CD8-positive, alpha-beta memory T cell (primary cell): ENCODE measurements at regions not wholly inside any gene's neighbourhood (a gene's known extent, or its start where the extent isn't known, plus 50 kb on each side); places are given as distances from the start of the nearest gene placed in this dataset.

Experiments
- CTCF ChIA-PET: fragments of 350-600 bp; sonication (Branson Sonifier 250); formaldehyde crosslinking; loops from one replicate; lab custom pipeline; 2021; ENCODE audit warnings: antibody characterized with exemption; lab: Charles Lee
- POLR2A ChIA-PET: fragments of 350-600 bp; sonication (Branson Sonifier 250); formaldehyde crosslinking; loops from one replicate; lab custom pipeline; 2021; ENCODE audit warnings: antibody characterized with exemption; lab: Charles Lee
- DNase-seq, 5 donors: peaks; one replicate each; pipeline versions ENCODE4 v3.0.0 to v3.0.0-alpha.2; 2020 to 2022; ENCODE audit warnings: mixed read lengths in 1 of 5
- H3K27ac ChIP-seq: one replicate; pipeline ENCODE4 v1.7.0; 2013; ENCODE audit warnings: low read depth, mild to moderate bottlenecking, low read length, moderate library complexity
- H3K27me3 ChIP-seq: 2 replicates; pipeline ENCODE4 v1.7.0; 2013; ENCODE audit warnings: low read length, mild to moderate bottlenecking; ENCODE audit not compliant: insufficient read depth, poor library complexity, severe bottlenecking
- H3K36me3 ChIP-seq: 2 replicates; pipeline ENCODE4 v1.7.0; 2013; ENCODE audit warnings: mild to moderate bottlenecking, low read length, moderate library complexity; ENCODE audit not compliant: insufficient read depth
- H3K4me1 ChIP-seq: 2 replicates; pipeline ENCODE4 v1.7.0; 2013; ENCODE audit warnings: mild to moderate bottlenecking, low read length, moderate library complexity; ENCODE audit not compliant: insufficient read depth
- H3K4me3 ChIP-seq: 2 replicates; pipeline ENCODE4 v1.7.0; 2013; ENCODE audit warnings: mild to moderate bottlenecking, low read length
- H3K9me3 ChIP-seq: 2 replicates; pipeline ENCODE4 v1.7.0; 2013; ENCODE audit warnings: mild to moderate bottlenecking, low read length
- H3K27ac Mint-ChIP-seq, 8 donors: one replicate each; pipeline ENCODE4 v1.8.0; 2020 to 2021; ENCODE audit warnings: mixed read lengths in 8 of 8, mild to moderate bottlenecking in 6 of 8, inconsistent platforms in 3 of 8, moderate library complexity in 3 of 8
- H3K27me3 Mint-ChIP-seq, 2 donors: one replicate each; pipeline ENCODE4 v1.8.0; 2020 to 2021; ENCODE audit warnings: mixed read lengths in 2 of 2, mild to moderate bottlenecking in 1 of 2, moderate library complexity in 1 of 2
- H3K36me3 Mint-ChIP-seq, 3 donors: one replicate each; pipeline ENCODE4 v1.8.0; 2020 to 2021; ENCODE audit warnings: mixed read lengths in 3 of 3, inconsistent platforms in 1 of 3, mild to moderate bottlenecking in 1 of 3
- H3K4me1 Mint-ChIP-seq, 3 donors: one replicate each; pipeline ENCODE4 v1.8.0; 2020 to 2021; ENCODE audit warnings: mixed read lengths in 3 of 3, inconsistent platforms in 1 of 3, mild to moderate bottlenecking in 1 of 3
- H3K4me3 Mint-ChIP-seq, 7 donors: one replicate each; pipeline ENCODE4 v1.8.0; 2020 to 2021; ENCODE audit warnings: mixed read lengths in 7 of 7, mild to moderate bottlenecking in 6 of 7, moderate library complexity in 4 of 7, inconsistent platforms in 2 of 7
- H3K9me3 Mint-ChIP-seq, 5 donors: one replicate each; pipeline ENCODE4 v1.8.0; 2020 to 2022; ENCODE audit warnings: mixed read lengths in 5 of 5, mild to moderate bottlenecking in 3 of 5, moderate library complexity in 2 of 5, inconsistent platforms in 1 of 5

DNA sequence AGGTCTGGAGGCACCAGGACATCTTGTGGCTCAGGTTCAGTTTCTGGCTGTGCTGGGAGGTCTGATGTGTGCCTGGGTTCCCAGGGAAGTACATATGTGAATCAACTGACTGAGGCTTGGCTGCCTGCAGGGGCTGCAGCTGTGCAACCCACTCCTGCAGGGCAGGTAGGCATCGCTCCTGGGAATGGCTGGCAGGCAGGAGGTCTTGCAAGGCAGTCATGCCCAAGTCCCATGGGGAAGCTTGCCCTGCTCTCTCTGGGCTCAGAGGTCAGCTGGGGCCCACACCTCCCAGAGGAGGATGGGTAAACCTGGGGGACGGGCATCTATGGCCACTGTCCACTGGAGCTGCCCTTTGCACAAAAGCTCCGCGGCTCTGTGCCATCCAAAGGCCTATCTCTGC lies 1141.8 kb downstream of the SLITRK1 start:
- POLR2A ChIA-PET = no interaction called here
- Histone ChIP-seq H3K9me3 (no peaks in the 10 kb centered on the region), H3K27me3 (no peaks in the 10 kb centered on the region), H3K27ac (no peak overlapping the region), H3K36me3 (no peaks in the 10 kb centered on the region), H3K4me3 (no peak overlapping the region), H3K4me1 (no peaks in the 10 kb centered on the region)
- Mint-ChIP-seq H3K9me3 (peaks cover 4 to 32% (median 11%) of the 10 kb centered on the region in 5 donors), H3K4me1 (no peaks in the 10 kb centered on the region), H3K36me3 (no peaks in the 10 kb centered on the region), H3K27ac (no peak overlapping the region), H3K4me3 (no peak overlapping the region), H3K27me3 (peaks cover 0 to 5% of the 10 kb centered on the region in 2 donors)
- CTCF ChIA-PET = no interaction called here
- no peak for DNase-seq

DNA sequence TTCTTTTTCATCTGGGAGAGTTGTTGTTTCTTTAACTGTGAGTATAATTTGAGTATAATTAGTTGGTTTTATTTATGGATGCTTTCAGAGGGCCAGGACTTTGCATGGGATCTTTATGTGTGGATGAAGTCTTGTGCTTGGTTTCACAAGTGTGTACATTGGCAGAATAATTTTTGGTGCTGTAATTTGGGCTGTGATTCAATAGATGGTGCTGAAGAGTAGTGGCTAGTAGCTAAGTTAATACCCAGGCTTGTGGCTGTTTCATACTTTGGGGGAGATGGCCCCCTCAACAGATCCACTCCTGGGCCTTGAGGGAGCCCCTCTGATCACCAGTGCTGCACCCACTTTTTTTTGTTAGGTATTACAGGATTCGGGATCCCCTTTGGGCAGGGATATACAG lies 1142.4 kb downstream of the SLITRK1 start:
- Mint-ChIP-seq H3K27ac (peak overlapping the region in 1 of 8 donors; percentile 54), H3K36me3 (no peaks in the 10 kb centered on the region), H3K4me1 (no peaks in the 10 kb centered on the region), H3K4me3 (no peak overlapping the region), H3K27me3 (peaks cover 0 to 5% of the 10 kb centered on the region in 2 donors), H3K9me3 (peaks cover 4 to 35% (median 11%) of the 10 kb centered on the region in 5 donors)
- Histone ChIP-seq H3K4me1 (no peaks in the 10 kb centered on the region), H3K27me3 (no peaks in the 10 kb centered on the region), H3K9me3 (no peaks in the 10 kb centered on the region), H3K36me3 (no peaks in the 10 kb centered on the region), H3K27ac (no peak overlapping the region), H3K4me3 (no peak overlapping the region)
- no peak for DNase-seq
- ChIA-PET POLR2A (no interaction called here), CTCF (no interaction called here)

GRCh38 chr13:82729401-82729800 lies 1152.9 kb downstream of the SLITRK1 start:
- Mint-ChIP-seq H3K27me3 (no peaks in the 10 kb centered on the region), H3K9me3 (no peaks in the 10 kb centered on the region), H3K4me3 (no peak overlapping the region), H3K4me1 (no peaks in the 10 kb centered on the region), H3K36me3 (no peaks in the 10 kb centered on the region), H3K27ac (no peak overlapping the region)
- no peaks in the 10 kb centered on the region for H3K27me3 ChIP-seq
- no peak overlapping the region for H3K27ac ChIP-seq
- ChIA-PET CTCF (no interaction called here), POLR2A (no interaction called here)
- no peaks in the 10 kb centered on the region for H3K4me1 ChIP-seq
- H3K36me3 ChIP-seq = no peaks in the 10 kb centered on the region
- H3K4me3 ChIP-seq = no peak overlapping the region
- DNase-seq = no peak
- no peaks in the 10 kb centered on the region for H3K9me3 ChIP-seq

DNA sequence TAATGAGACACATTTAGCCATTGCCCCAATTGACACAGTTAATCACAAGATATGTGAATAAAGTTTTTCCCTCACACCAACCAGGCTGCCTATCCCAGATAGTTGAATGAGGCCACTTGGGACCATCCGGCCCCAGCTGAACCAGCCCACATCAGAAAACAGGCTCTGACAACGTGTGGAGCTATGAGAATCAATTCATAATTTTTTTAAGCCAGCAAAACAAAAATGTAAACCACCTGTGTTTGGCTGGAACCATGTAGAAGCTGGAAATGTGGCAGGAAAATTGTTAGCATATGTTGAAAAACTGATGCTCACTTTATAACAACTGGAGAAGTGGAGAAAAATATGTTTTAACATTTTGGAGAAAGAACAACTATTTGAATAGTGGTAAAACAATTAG lies 1161.3 kb downstream of the SLITRK1 start:
- no peaks in the 10 kb centered on the region for H3K4me1 ChIP-seq
- no peak overlapping the region for H3K4me3 Mint-ChIP-seq
- no peak overlapping the region for H3K27ac ChIP-seq
- H3K27me3 ChIP-seq = no peaks in the 10 kb centered on the region
- H3K4me1 Mint-ChIP-seq = no peaks in the 10 kb centered on the region
- no peaks in the 10 kb centered on the region for H3K27me3 Mint-ChIP-seq
- ChIA-PET CTCF (no interaction called here), POLR2A (no interaction called here)
- H3K4me3 ChIP-seq = no peak overlapping the region
- H3K27ac Mint-ChIP-seq = no peak overlapping the region
- H3K9me3 ChIP-seq = no peaks in the 10 kb centered on the region
- H3K9me3 Mint-ChIP-seq = no peaks in the 10 kb centered on the region
- no peaks in the 10 kb centered on the region for H3K36me3 Mint-ChIP-seq
- H3K36me3 ChIP-seq = no peaks in the 10 kb centered on the region
- DNase-seq = no peak

DNA sequence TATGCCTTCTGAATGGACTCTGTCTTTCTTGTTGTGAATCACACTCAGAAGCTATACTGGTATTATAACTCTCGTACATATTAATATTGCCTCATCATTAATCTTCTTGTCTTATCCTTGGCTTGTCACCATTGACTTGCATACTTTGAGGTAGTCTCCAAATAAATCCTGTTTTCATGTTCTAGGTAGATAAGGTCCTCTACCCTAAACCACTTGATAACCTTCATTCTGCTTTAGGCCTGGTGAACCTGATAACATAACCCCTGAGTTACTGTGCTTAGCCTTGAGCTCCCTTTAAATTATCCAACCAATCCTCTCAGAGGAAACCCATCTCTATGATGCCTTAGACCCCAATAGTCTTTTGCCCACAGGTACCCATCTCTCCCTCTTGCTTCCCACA lies 1162.3 kb downstream of the SLITRK1 start:
- no peak overlapping the region for H3K4me3 Mint-ChIP-seq
- H3K4me3 ChIP-seq = no peak overlapping the region
- H3K4me1 Mint-ChIP-seq = no peaks in the 10 kb centered on the region
- no peak overlapping the region for H3K27ac Mint-ChIP-seq
- ChIA-PET POLR2A (no interaction called here), CTCF (no interaction called here)
- H3K4me1 ChIP-seq = no peaks in the 10 kb centered on the region
- no peaks in the 10 kb centered on the region for H3K27me3 Mint-ChIP-seq
- no peaks in the 10 kb centered on the region for H3K36me3 Mint-ChIP-seq
- peaks cover 0 to 2% (median 0%) of the 10 kb centered on the region in 5 donors for H3K9me3 Mint-ChIP-seq
- no peaks in the 10 kb centered on the region for H3K27me3 ChIP-seq
- no peaks in the 10 kb centered on the region for H3K9me3 ChIP-seq
- H3K36me3 ChIP-seq = no peaks in the 10 kb centered on the region
- DNase-seq = no peak
- H3K27ac ChIP-seq = no peak overlapping the region

DNA sequence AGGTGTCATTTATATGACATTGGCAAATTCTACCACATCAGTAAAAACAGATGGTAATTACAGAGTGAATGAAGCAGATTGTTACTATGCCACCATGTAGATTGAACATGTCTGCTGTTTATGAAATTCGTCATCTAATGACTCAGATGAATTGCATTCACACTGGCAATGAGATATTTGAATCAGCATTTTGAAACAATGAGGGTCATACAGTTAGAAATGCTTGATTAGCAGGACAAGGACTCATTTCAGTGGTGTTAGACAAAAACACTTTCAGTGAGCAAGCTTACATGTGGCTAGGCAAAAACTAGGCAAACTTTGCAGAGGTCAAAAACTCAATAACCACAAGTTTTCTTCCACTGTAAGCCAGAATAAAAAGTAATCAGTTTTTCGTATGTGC lies 1165.0 kb downstream of the SLITRK1 start:
- Mint-ChIP-seq H3K36me3 (no peaks in the 10 kb centered on the region), H3K9me3 (peaks cover 0 to 2% (median 0%) of the 10 kb centered on the region in 5 donors), H3K27ac (no peak overlapping the region), H3K27me3 (no peaks in the 10 kb centered on the region), H3K4me3 (no peak overlapping the region), H3K4me1 (no peaks in the 10 kb centered on the region)
- H3K36me3 ChIP-seq = no peaks in the 10 kb centered on the region
- no peak overlapping the region for H3K27ac ChIP-seq
- ChIA-PET CTCF (no interaction called here), POLR2A (no interaction called here)
- DNase-seq = no peak
- H3K4me1 ChIP-seq = no peaks in the 10 kb centered on the region
- H3K4me3 ChIP-seq = no peak overlapping the region
- no peaks in the 10 kb centered on the region for H3K9me3 ChIP-seq
- no peaks in the 10 kb centered on the region for H3K27me3 ChIP-seq

- Mint-ChIP-seq H3K4me1 (no peaks in the 10 kb centered on the region), H3K27ac (no peak overlapping the region), H3K4me3 (no peak overlapping the region), H3K27me3 (no peaks in the 10 kb centered on the region), H3K9me3 (peaks cover 0 to 2% (median 0%) of the 10 kb centered on the region in 5 donors), H3K36me3 (no peaks in the 10 kb centered on the region)
- POLR2A ChIA-PET = interaction anchor here (0.7 kb wide), 1 partner anchor 166 kb away, joined by 3 read pairs; no protein-coding TSS in a partner anchor
- H3K27me3 ChIP-seq = no peaks in the 10 kb centered on the region
- H3K9me3 ChIP-seq = no peaks in the 10 kb centered on the region
- H3K27ac ChIP-seq = no peak overlapping the region
- H3K4me3 ChIP-seq = no peak overlapping the region
- DNase-seq = no peak
- H3K36me3 ChIP-seq = no peaks in the 10 kb centered on the region
- H3K4me1 ChIP-seq = no peaks in the 10 kb centered on the region
- CTCF ChIA-PET = no interaction called here
These were observed 1168.4 kb downstream of the SLITRK1 start for GRCh38 chr13:82713687-82714405.

DNA sequence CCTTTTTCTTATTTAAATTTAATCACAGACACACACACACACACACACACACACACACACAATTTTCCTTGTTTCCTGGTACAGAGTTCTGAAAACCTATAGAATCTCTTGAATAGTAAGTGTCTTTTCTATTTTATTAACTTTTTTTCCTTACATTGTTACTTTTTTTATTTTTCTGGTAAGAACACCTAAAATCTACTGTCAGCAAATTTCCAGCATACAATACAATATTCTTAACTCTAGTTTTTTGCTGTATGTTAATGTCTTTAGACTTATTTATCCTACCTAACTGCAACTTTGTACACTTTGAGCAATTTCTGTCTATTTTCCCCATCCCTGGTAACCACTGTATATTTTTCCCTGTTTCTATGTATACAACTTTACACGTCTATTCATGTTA lies 1179.8 kb downstream of the SLITRK1 start:
- peaks cover 0 to 4% (median 0%) of the 10 kb centered on the region in 5 donors for H3K9me3 Mint-ChIP-seq
- CTCF ChIA-PET = no interaction called here

More for the DNA sequence above, 1179.8 kb downstream of the SLITRK1 start:
- Histone ChIP-seq H3K27ac (no peak overlapping the region), H3K4me1 (no peaks in the 10 kb centered on the region), H3K27me3 (no peaks in the 10 kb centered on the region), H3K4me3 (no peak overlapping the region), H3K36me3 (no peaks in the 10 kb centered on the region), H3K9me3 (no peaks in the 10 kb centered on the region)
- no peaks in the 10 kb centered on the region for H3K36me3 Mint-ChIP-seq
- POLR2A ChIA-PET = no interaction called here
- H3K27ac Mint-ChIP-seq = no peak overlapping the region
- no peak for DNase-seq
- peaks cover 0 to 1% of the 10 kb centered on the region in 2 donors for H3K27me3 Mint-ChIP-seq
- no peaks in the 10 kb centered on the region for H3K4me1 Mint-ChIP-seq
- H3K4me3 Mint-ChIP-seq = no peak overlapping the region
